ENCODE measurements at regions not wholly inside any gene's neighbourhood (a gene's known extent, or its start where the extent isn't known, plus 50 kb on each side); places are given as distances from the start of the nearest gene placed in this dataset.

GRCh38 chrY:21240662-21241310 lies 270.4 kb upstream of the RBMY1B start:
- peaks cover 0 to 11% (median 0%) of the 10 kb centered on the region in 6 donors for H3K4me1 ChIP-seq
- H3K27ac ChIP-seq, result peak overlapping the region in 3 of 8 donors; percentile 79 to 85 (median 84)
- H3K36me3 ChIP-seq, result no peaks in the 10 kb centered on the region
- TF ChIP-seq CTCF (IDR thresholded peaks at IDR 0.05 in 8 of 11, conservative IDR thresholded peaks at IDR 0.05 in 3 of 11) (no peak), POLR2AphosphoS5 (IDR thresholded peaks at IDR 0.05) (no peak), POLR2A (IDR thresholded peaks at IDR 0.05) (no peak)
- no peaks in the 10 kb centered on the region for H3K27me3 ChIP-seq (replicated peaks in 1 of 7)
- intact Hi-C loops (cut with DNase I; ENCODE audit: low total_unique reads), result no loop called here
- DNase-seq, result no peak
- H3K9me3 ChIP-seq, result no peaks in the 10 kb centered on the region
- H3K4me3 ChIP-seq, result peak overlapping the region in 1 of 8 donors; percentile 35
- 25 to 59% (median 45%) methylated on average over 2 of the region's 2 CpGs; no CpG with 5 or more reads in 2 of the 5 donors for WGBS, 5 donors

- peaks cover 0 to 24% (median 0%) of the 10 kb centered on the region in 6 donors for H3K4me1 ChIP-seq
- peak overlapping the region in 1 of 8 donors; percentile 84 for H3K27ac ChIP-seq
- no peak for TF ChIP-seq POLR2A (IDR thresholded peaks at IDR 0.05)
- no peak for TF ChIP-seq POLR2AphosphoS5 (IDR thresholded peaks at IDR 0.05)
- no peak for TF ChIP-seq CTCF (IDR thresholded peaks at IDR 0.05 in 8 of 11, conservative IDR thresholded peaks at IDR 0.05 in 3 of 11)
- H3K36me3 ChIP-seq, result no peaks in the 10 kb centered on the region
- 63 to 94% (median 82%) methylated on average over 1 to 2 of the region's 2 CpGs; no CpG with 5 or more reads in 2 of the 5 donors for WGBS, 5 donors
- no peak overlapping the region for H3K4me3 ChIP-seq
- no peaks in the 10 kb centered on the region for H3K27me3 ChIP-seq (replicated peaks in 1 of 7)
- intact Hi-C loops (cut with DNase I; ENCODE audit: low total_unique reads), result no loop called here
- H3K9me3 ChIP-seq, result no peaks in the 10 kb centered on the region
- no peak for DNase-seq
Observed at GRCh38 chrY:21242793-21243192, 268.3 kb upstream of the RBMY1B start.

- TF ChIP-seq POLR2A (IDR thresholded peaks at IDR 0.05), result no peak
- no peaks in the 10 kb centered on the region for H3K36me3 ChIP-seq
- peak overlapping the region in 2 of 8 donors; percentile 79 for H3K27ac ChIP-seq
- H3K27me3 ChIP-seq (replicated peaks in 1 of 7), result no peaks in the 10 kb centered on the region
- DNase-seq, result no peak
- no peak overlapping the region for H3K4me3 ChIP-seq
- peaks cover 0 to 39% (median 7%) of the 10 kb centered on the region in 6 donors for H3K4me1 ChIP-seq
- no peaks in the 10 kb centered on the region for H3K9me3 ChIP-seq
- intact Hi-C loops (cut with DNase I; ENCODE audit: low total_unique reads), result no loop called here
- 25 to 36% (median 30%) methylated on average over 5 of the region's 5 CpGs; no CpG with 5 or more reads in 2 of the 5 donors for WGBS, 5 donors
Observed at GRCh38 chrY:21246780-21247179, 264.4 kb upstream of the RBMY1B start.

GRCh38 chrY:21248591-21248990 lies 262.5 kb upstream of the RBMY1B start:
- H3K4me1 ChIP-seq, result peaks cover 0 to 39% (median 7%) of the 10 kb centered on the region in 6 donors
- TF ChIP-seq POLR2A (IDR thresholded peaks at IDR 0.05), result no peak
- no peak for TF ChIP-seq CTCF (IDR thresholded peaks at IDR 0.05 in 8 of 11, conservative IDR thresholded peaks at IDR 0.05 in 3 of 11)
- TF ChIP-seq POLR2AphosphoS5 (IDR thresholded peaks at IDR 0.05), result no peak
- peak overlapping the region in 3 of 8 donors; percentile 65 to 79 (median 79) for H3K27ac ChIP-seq
- intact Hi-C loops (cut with DNase I; ENCODE audit: low total_unique reads), result no loop called here
- H3K27me3 ChIP-seq (replicated peaks in 1 of 7), result no peaks in the 10 kb centered on the region
- no peak for DNase-seq
- no peaks in the 10 kb centered on the region for H3K9me3 ChIP-seq
- H3K36me3 ChIP-seq, result no peaks in the 10 kb centered on the region
- WGBS, 5 donors, result 46 to 50% (median 47%) methylated on average over 5 of the region's 5 CpGs; no CpG with 5 or more reads in 2 of the 5 donors
- H3K4me3 ChIP-seq, result no peak overlapping the region
